ENCODE measurements at regions not wholly inside any gene's neighbourhood (a gene's known extent, or its start where the extent isn't known, plus 50 kb on each side); places are given as distances from the start of the nearest gene placed in this dataset.

DNA sequence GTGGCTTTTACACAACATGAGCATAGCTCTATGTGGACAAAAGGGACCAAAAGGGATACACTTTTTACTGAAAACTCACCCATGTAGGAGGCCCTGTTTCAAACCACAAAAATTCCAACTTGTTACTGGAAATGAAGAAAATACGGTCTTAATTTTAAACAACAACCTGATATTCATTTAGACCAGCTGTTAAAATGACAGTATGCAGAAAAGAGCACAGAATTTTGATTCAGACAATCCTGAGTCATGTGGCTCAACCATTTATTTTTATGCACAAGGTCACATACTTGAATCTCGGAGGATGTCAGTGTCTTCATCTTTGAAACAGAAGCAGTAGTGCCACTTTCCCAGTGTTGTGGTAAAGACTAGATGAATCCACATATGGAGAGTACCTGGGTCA lies 426.5 kb upstream of the NFE2L3 start:
- H3K9me3 ChIP-seq: no peaks in the 10 kb centered on the region
- H3K27ac ChIP-seq: no peak overlapping the region
- DNase-seq: no peak
- intact Hi-C loops (cut with DNase I): no loop called here
- H3K4me3 ChIP-seq (replicated peaks in 1 of 3): no peak overlapping the region
- no peaks in the 10 kb centered on the region for H3K36me3 ChIP-seq
- TF ChIP-seq, protein P1, sequence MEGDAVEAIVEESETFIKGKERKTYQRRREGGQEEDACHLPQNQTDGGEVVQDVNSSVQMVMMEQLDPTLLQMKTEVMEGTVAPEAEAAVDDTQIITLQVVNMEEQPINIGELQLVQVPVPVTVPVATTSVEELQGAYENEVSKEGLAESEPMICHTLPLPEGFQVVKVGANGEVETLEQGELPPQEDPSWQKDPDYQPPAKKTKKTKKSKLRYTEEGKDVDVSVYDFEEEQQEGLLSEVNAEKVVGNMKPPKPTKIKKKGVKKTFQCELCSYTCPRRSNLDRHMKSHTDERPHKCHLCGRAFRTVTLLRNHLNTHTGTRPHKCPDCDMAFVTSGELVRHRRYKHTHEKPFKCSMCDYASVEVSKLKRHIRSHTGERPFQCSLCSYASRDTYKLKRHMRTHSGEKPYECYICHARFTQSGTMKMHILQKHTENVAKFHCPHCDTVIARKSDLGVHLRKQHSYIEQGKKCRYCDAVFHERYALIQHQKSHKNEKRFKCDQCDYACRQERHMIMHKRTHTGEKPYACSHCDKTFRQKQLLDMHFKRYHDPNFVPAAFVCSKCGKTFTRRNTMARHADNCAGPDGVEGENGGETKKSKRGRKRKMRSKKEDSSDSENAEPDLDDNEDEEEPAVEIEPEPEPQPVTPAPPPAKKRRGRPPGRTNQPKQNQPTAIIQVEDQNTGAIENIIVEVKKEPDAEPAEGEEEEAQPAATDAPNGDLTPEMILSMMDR (IDR thresholded peaks at IDR 0.05): no peak
- H3K4me1 ChIP-seq: no peaks in the 10 kb centered on the region
- no peaks in the 10 kb centered on the region for H3K27me3 ChIP-seq
- 85 to 86% methylated on average over 2 of the region's 2 CpGs for WGBS, 2 donors

DNA sequence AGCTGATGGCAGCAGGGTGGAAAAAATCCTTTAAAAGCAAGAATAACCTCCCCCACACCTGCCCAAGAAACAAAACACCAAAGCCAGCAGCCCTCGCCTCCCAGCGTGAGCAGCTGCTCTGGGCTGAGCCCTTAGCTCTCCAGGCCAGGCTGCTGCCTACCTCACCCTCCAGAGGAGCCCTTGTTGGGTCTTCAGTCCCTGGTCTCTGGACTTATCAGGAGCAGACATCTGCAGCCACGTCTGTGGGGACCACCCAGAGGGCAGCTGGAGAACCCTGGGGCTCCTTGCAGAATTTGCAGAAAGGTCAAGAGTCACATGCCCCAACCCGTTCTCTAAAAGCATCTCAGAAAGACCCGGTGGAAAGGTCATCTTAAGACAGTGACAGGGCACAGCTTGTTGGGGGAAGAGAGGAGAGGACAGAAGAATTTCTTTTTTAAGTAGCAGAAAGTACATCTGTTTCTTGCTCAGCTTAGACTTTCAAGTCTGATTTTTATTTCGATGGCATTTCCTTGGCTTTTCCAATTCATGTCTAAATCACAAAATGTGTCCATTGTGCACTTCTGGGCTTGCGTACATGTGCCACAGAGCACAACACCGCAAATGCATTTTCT lies 425.7 kb upstream of the NFE2L3 start:
- intact Hi-C loops (cut with DNase I): no loop called here
- TF ChIP-seq, protein P1 (IDR thresholded peaks at IDR 0.05): no peak
- TF ChIP-seq POLR2A (IDR thresholded peaks at IDR 0.05): no peak
- Histone ChIP-seq H3K27me3 (no peaks in the 10 kb centered on the region), H3K4me1 (peaks cover 0 to 3% of the 10 kb centered on the region in 2 donors), H3K9me3 (no peaks in the 10 kb centered on the region), H3K4me3 (replicated peaks in 1 of 3) (no peak overlapping the region), H3K27ac (no peak overlapping the region), H3K36me3 (no peaks in the 10 kb centered on the region)
- 64 to 69% methylated on average over 5 to 8 of the region's 8 CpGs for WGBS, 2 donors
- DNase-seq: no peak

DNA sequence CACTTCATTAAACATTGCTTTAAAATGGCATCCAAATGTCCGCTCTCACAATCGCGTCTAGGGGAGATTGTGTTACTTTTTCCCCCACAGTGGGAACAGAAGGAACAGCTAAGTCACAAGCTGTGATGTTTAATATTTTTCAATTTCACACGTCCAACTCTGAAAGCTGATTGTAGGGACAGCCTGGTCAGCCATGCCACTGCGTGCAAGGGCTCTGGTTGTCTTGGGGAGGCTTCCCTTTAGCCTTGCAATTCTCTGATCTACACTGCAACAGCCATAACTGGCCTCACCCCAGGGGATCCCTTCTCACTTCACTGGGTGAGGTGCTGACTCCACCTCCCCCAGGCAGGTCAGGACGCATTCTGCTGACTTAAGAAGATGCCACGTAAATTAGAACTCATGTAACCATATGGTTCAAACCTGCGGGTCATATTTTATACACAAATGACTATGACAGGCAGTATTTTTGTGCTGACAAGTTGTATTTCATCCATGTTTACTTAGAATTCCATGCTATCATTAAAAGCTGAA lies 425.2 kb upstream of the NFE2L3 start:
- WGBS, 2 donors: 75 to 86% methylated on average over 8 of the region's 8 CpGs
- H3K36me3 ChIP-seq: no peaks in the 10 kb centered on the region
- peaks cover 0 to 8% of the 10 kb centered on the region in 2 donors for H3K4me1 ChIP-seq
- TF ChIP-seq, protein P1 (IDR thresholded peaks at IDR 0.05): no peak
- TF ChIP-seq POLR2A (IDR thresholded peaks at IDR 0.05): no peak
- intact Hi-C loops (cut with DNase I): no loop called here
- no peak for DNase-seq
- no peak overlapping the region for H3K4me3 ChIP-seq (replicated peaks in 1 of 3)
- no peaks in the 10 kb centered on the region for H3K9me3 ChIP-seq
- H3K27ac ChIP-seq: no peak overlapping the region
- no peaks in the 10 kb centered on the region for H3K27me3 ChIP-seq

DNA sequence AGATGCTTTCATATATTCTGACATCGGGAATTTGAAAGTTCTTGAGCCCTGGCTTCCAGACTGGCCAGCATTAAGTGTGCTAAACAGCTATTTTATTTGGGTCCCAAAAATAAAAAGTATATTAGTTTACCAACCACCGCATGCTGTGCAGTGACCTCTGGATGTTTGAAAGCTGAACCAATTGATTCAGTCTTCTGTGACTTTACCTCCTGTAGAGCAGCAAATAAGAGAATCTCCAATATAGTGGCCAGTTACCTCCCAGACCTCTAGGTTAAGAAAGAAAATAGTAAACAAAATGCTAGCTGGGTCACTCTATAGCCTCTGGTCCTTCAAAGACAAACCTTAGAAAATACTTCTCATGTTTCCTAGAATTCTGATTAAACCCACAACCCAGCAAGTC lies 424.6 kb upstream of the NFE2L3 start:
- Histone ChIP-seq H3K27me3 (no peaks in the 10 kb centered on the region), H3K36me3 (no peaks in the 10 kb centered on the region), H3K27ac (no peak overlapping the region), H3K9me3 (no peaks in the 10 kb centered on the region), H3K4me3 (replicated peaks in 1 of 3) (no peak overlapping the region), H3K4me1 (peaks cover 0 to 8% of the 10 kb centered on the region in 2 donors)
- intact Hi-C loops (cut with DNase I): no loop called here
- WGBS, 2 donors: 87 to 97% methylated on average over 2 of the region's 2 CpGs
- no peak for DNase-seq
- TF ChIP-seq, protein P1 (IDR thresholded peaks at IDR 0.05): no peak
- TF ChIP-seq POLR2A (IDR thresholded peaks at IDR 0.05): no peak

DNA sequence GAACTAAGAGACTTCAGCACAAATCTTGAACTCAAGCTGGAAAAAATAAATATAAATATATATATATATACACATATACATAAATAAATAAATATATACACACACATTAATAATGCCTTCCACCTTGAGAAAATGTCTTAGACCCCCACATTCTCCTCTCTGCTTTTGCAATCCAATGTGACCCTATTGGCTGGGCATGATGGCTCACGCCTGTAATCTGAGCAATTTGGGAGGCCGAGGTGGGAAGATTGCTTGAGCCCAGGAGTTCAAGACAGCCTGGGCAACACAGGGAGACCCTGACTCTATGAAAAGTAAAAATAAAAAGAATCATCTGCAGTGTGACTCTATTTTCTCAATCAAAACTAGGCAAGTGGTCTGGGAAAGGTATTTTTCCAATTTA lies 424.1 kb upstream of the NFE2L3 start:
- no peak for DNase-seq
- TF ChIP-seq POLR2A (IDR thresholded peaks at IDR 0.05): no peak
- TF ChIP-seq, protein P1 (IDR thresholded peaks at IDR 0.05): no peak
- H3K4me3 ChIP-seq (replicated peaks in 1 of 3): no peak overlapping the region
- no peaks in the 10 kb centered on the region for H3K9me3 ChIP-seq
- peaks cover 0 to 8% of the 10 kb centered on the region in 2 donors for H3K4me1 ChIP-seq
- 91 to 92% methylated on average over 2 of the region's 2 CpGs for WGBS, 2 donors
- no peak overlapping the region for H3K27ac ChIP-seq
- H3K36me3 ChIP-seq: no peaks in the 10 kb centered on the region
- intact Hi-C loops (cut with DNase I): no loop called here
- no peaks in the 10 kb centered on the region for H3K27me3 ChIP-seq
